Activated T-helper 17 cell treated with anti-CD3 and anti-CD28 coated beads, Interleukin-2, amount 50 U/mL, for 72 hours (primary cell): ENCODE measurements at regions not wholly inside any gene's neighbourhood (a gene's known extent, or its start where the extent isn't known, plus 50 kb on each side); places are given as distances from the start of the nearest gene placed in this dataset.
"Not testable (repeated sequence)": the region's sequence is repeated elsewhere in the genome, so short reads cannot be mapped to it uniquely, and the experiment has no call there.

Experiments used
- ATAC-seq: fragments of 150-1000 bp; cut with Tn5 transposase; replicated peaks from 2 replicates; pipeline ENCODE4 v1.10.0; 2021; ENCODE audit warnings: mild to moderate bottlenecking, moderate library complexity
- H3K27ac Mint-ChIP-seq: one replicate; pipeline ENCODE4 v1.8.0; 2022; ENCODE audit warnings: mixed read lengths
- H3K27me3 Mint-ChIP-seq: one replicate; pipeline ENCODE4 v1.8.0; 2022; ENCODE audit warnings: mixed read lengths
- H3K36me3 Mint-ChIP-seq: one replicate; pipeline ENCODE4 v1.8.0; 2022; ENCODE audit warnings: low read depth, mild to moderate bottlenecking, mixed read lengths
- H3K4me1 Mint-ChIP-seq: one replicate; pipeline ENCODE4 v1.8.0; 2022; ENCODE audit warnings: mixed read lengths
- H3K4me3 Mint-ChIP-seq: one replicate; pipeline ENCODE4 v1.8.0; 2022; ENCODE audit warnings: mild to moderate bottlenecking, mixed read lengths
- H3K9me3 Mint-ChIP-seq: one replicate; pipeline ENCODE4 v1.8.0; 2022; ENCODE audit warnings: mixed read lengths

DNA sequence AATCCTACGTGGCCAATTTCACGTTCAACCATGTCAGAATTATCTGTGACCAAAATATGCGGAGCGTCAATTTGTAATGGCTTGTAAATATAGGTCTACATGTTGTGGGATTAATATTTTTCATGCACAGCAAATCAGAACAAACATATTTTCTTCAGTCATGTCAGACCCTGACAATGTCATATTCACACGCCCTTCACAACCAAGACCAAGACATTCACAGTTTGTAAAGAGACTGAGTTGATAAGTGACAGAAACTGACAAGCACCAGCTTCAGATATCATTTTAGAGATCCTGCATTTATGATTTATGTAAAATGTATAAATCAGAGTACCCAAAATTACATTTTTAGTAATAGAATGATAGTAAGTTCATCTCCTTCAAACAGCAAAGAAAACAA lies 57.3 kb upstream of the NOVA1 start:
- Mint-ChIP-seq H3K9me3 (peaks cover 13% of the 10 kb centered on the region), H3K27me3 (no peaks in the 10 kb centered on the region), H3K4me3 (no peak overlapping the region), H3K36me3 (no peaks in the 10 kb centered on the region), H3K27ac (no peak overlapping the region), H3K4me1 (no peaks in the 10 kb centered on the region)
- no peak for ATAC-seq

DNA sequence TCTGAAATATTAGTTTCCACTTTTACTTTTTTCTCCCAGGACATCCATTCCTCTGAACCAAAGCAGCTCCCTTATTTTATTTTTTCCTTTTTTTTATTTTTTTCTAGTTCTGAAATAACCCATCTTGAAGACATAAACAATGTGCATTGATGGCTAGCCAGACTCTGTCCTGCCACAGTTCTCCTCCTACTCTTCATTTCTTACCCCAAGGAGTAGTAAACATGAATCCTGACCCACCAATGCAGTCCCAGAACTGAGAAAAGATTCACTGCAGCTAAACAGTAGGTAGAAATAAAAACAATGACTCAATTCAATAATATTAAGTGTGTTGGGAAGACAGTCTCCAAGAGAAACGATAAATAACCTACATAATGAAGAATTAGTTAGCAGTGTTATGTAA lies 65.7 kb upstream of the NOVA1 start:
- Mint-ChIP-seq H3K4me3 (no peak overlapping the region), H3K9me3 (peaks cover 28% of the 10 kb centered on the region), H3K4me1 (no peaks in the 10 kb centered on the region), H3K27ac (no peak overlapping the region), H3K36me3 (no peaks in the 10 kb centered on the region), H3K27me3 (no peaks in the 10 kb centered on the region)
- no peak for ATAC-seq

DNA sequence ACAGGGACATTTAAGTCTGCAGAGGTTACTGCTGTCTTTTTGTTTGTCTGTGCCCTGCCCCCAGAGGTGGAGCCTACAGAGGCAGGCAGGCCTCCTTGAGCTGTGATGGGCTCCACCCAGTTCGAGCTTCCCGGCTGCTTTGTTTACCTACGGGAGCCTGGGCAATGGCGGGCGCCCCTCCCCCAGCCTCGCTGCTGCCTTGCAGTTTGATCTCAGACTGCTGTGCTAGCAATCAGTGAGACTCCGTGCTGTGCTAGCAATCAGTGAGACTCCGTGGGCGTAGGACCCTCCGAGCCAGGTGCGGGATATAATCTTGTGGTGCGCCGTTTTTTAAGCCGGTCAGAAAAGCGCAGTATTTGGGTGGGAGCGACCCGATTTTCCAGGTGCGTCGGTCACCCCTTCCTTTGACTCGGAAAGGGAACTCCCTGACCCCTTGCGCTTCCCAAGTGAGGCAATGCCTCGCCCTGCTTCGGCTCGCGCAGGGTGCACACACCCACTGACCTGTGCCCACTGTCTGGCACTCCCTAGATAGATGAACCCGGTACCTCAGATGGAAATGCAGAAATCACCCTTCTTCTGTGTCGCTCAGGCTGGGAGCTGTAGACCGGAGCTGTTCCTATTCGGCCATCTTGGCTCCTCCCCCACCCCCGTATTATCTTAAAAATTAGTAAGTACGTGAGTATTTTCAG lies 81.0 kb upstream of the NOVA1 start:
- not testable (repeated sequence) for H3K9me3 Mint-ChIP-seq, H3K4me3 Mint-ChIP-seq, H3K4me1 Mint-ChIP-seq, H3K27me3 Mint-ChIP-seq, ATAC-seq, H3K36me3 Mint-ChIP-seq, H3K27ac Mint-ChIP-seq

DNA sequence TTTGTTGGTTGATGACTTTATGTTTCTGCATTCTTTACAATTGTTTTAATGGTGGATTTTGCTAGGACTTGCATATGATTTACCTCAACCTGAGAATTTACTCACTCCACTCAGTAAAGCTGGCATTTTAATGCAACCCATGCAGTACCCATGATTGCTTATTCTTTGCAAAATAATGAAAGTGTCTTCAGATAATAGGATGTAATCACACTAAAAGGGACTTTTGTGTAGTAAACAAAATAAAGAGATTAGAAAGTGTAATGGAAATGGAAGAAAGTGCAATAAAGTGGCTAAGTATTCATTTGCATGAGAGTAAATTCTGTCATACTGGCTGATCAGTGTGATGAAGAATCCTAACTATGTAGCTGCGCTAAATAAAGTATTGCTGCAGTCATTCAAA lies 87.6 kb upstream of the NOVA1 start:
- Mint-ChIP-seq H3K4me1 (no peaks in the 10 kb centered on the region), H3K27ac (no peak overlapping the region), H3K27me3 (no peaks in the 10 kb centered on the region), H3K4me3 (no peak overlapping the region), H3K36me3 (no peaks in the 10 kb centered on the region), H3K9me3 (peaks cover 8% of the 10 kb centered on the region)
- no peak for ATAC-seq

DNA sequence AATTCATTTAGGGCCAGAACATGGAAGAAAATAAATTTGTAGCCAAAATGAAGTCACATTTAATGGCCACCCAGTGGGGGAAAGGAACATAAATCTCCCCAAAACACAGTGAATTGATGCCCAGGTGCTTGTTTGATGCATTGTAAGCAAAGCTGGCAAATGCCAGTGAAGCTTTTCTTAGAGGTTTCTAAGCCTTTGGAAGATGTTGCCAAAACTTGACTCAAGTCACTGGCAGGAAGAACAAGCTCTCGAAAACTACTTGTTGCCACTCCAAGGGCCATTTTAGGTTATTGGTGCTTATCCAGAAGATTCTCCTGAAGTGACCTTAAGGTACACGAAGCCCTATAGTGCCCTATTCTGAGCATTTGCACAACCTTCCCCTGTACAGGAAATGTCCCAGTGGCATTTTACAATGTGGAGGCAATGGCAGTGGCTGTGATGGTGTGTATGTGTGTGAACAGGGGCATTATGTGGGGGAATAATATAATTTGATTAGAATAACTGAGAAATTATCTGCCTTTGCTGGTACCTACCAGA lies 89.5 kb upstream of the NOVA1 start:
- H3K4me3 Mint-ChIP-seq = no peak overlapping the region
- no peak overlapping the region for H3K27ac Mint-ChIP-seq
- peaks cover 16% of the 10 kb centered on the region for H3K9me3 Mint-ChIP-seq
- no peak for ATAC-seq
- no peaks in the 10 kb centered on the region for H3K27me3 Mint-ChIP-seq
- H3K36me3 Mint-ChIP-seq = no peaks in the 10 kb centered on the region
- no peaks in the 10 kb centered on the region for H3K4me1 Mint-ChIP-seq

DNA sequence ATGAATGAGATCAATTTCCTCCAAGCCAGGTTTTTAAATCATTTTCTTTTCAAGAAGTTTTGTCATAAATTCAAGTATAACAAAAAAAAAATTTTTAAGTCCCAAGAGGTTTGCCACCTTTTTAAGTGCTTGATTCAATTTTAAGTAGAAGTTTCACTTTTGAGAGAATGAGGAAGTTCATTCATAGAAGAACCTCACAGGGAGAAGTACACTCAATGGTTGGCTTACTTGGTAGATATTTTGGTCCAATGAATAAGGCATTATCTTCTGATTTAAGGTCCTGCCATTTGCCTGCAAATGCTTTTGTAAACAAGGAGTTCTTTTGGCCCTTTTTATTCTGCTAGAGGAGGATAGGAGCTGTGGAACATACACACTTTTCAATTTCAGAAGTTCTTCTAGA lies 96.7 kb upstream of the NOVA1 start:
- Mint-ChIP-seq H3K9me3 (peaks cover 21% of the 10 kb centered on the region), H3K36me3 (no peaks in the 10 kb centered on the region), H3K27me3 (no peaks in the 10 kb centered on the region), H3K4me3 (no peak overlapping the region), H3K4me1 (no peaks in the 10 kb centered on the region), H3K27ac (no peak overlapping the region)
- ATAC-seq = no peak

DNA sequence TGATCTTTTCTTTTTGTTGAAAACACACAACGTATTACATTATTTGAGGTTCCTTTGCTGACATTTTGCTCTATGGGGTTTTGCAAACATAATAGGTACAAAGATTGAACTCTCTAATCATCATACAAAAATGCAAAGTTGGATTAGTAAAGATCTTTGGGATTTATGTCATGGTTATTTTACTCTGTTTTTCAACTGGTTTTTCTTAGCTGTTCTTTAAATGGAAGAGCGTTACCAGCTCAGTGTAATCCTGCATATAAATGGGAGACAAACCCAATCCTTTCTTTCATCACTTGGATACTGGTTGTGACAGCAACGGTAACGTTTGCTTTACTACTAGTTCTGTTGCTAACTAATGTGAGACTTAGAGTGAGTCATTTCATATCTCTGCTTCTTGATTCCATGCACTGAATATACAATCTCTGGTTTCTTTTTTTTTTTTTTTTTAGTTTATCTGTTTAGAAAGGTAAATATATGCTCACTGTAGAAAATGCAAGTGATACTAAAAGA lies 104.9 kb upstream of the NOVA1 start:
- no peak for ATAC-seq
- Mint-ChIP-seq H3K27ac (no peak overlapping the region), H3K27me3 (no peaks in the 10 kb centered on the region), H3K4me1 (no peaks in the 10 kb centered on the region), H3K4me3 (no peak overlapping the region), H3K9me3 (peaks cover 13% of the 10 kb centered on the region), H3K36me3 (no peaks in the 10 kb centered on the region)

DNA sequence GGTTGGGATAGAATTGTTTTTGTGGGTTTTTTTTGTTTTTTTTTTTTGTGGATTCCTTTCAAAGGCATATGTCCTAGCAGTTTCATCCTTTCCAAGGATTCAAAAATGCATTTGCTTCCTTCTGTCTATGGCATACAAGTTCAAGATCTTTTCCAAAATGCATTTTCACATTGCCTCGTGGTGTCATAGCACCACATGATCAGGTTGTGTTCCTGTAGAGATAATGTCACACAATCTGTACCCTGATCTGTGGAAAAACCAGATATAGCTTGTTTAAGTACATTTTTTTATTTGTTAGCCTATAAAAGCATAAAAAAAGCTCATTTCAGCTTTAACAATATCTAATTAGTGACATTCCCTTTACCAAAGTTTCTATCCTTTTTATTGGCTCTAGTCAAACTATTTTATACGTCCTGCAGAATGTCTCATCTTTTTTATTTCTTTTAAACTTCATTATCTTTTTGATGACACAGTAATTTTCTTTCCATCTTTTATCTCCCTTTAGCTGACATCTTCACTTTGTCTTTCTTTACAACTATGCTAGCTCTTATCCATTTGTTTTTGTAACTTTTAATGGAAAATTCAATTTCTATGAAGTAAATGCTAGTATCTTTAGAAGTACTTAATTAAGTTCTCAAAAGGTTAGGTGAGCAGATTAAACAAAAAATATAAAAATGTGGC lies 106.0 kb upstream of the NOVA1 start:
- Mint-ChIP-seq H3K9me3 (peaks cover 13% of the 10 kb centered on the region), H3K27me3 (no peaks in the 10 kb centered on the region), H3K4me3 (no peak overlapping the region), H3K4me1 (no peaks in the 10 kb centered on the region), H3K36me3 (no peaks in the 10 kb centered on the region), H3K27ac (no peak overlapping the region)
- ATAC-seq = no peak

DNA sequence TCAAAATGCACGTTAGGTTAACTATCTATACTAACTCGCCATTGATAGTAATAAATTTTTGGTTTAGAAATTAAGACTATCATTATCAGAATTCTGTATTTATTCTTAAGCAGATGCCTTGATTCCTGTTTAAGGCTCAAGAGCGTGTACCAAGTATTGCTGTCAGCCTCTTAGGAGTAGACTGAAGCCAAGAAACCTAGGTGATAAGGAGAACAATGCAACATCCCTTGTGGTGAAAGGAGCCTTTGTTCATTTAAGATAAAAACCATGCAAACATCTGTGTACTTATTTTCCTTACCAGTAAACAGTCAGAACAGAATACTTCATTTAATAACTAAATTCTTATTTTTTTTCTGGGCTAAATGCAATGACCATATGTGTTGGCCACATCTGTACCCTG lies 109.4 kb upstream of the NOVA1 start:
- H3K36me3 Mint-ChIP-seq = no peaks in the 10 kb centered on the region
- H3K27me3 Mint-ChIP-seq = no peaks in the 10 kb centered on the region
- H3K4me3 Mint-ChIP-seq = no peak overlapping the region
- ATAC-seq = no peak
- H3K27ac Mint-ChIP-seq = no peak overlapping the region
- peaks cover 22% of the 10 kb centered on the region for H3K9me3 Mint-ChIP-seq
- no peaks in the 10 kb centered on the region for H3K4me1 Mint-ChIP-seq

DNA sequence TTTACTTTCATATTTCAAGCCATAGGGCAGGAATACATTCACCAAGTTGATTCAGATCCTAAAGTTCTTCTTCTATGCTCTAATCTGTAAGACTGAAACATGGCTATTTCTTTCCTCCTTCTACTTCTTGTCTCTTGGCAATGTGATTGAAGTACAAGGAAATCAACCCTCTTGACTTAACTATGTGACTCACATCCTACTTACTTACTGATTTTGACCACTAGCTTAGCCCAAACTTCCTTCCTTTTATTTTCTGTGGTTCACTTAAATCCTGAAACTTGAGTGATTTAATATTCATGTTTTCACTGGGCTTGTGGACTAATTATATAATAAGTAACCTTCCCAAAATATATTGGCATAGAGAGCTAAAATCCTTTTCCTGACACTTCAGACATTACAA lies 111.2 kb upstream of the NOVA1 start:
- Mint-ChIP-seq H3K4me1 (no peaks in the 10 kb centered on the region), H3K9me3 (peaks cover 19% of the 10 kb centered on the region), H3K27ac (no peak overlapping the region), H3K27me3 (no peaks in the 10 kb centered on the region), H3K36me3 (no peaks in the 10 kb centered on the region), H3K4me3 (no peak overlapping the region)
- no peak for ATAC-seq

DNA sequence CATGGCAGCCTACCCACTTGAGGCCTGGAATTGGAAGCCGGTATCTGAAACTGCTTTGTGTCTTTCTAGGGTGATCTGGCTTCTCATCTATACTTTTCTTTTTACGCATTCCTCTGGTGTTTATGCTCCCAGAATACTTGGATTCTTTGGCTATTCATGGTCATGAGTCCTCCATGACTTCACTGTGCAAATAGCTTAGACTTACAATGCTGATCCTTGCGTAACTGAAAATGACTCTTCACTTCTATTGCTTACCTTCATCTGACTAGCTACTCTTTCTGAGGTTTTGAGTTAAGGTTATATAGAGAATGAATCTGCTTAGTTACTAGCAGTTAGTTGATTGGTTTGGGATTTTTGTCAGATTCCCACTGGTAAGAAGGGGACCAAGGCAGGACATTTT lies 121.7 kb upstream of the NOVA1 start:
- H3K36me3 Mint-ChIP-seq = no peaks in the 10 kb centered on the region
- H3K4me3 Mint-ChIP-seq = no peak overlapping the region
- no peaks in the 10 kb centered on the region for H3K4me1 Mint-ChIP-seq
- no peak overlapping the region for H3K27ac Mint-ChIP-seq
- no peak for ATAC-seq
- H3K27me3 Mint-ChIP-seq = no peaks in the 10 kb centered on the region
- peaks cover 24% of the 10 kb centered on the region for H3K9me3 Mint-ChIP-seq

DNA sequence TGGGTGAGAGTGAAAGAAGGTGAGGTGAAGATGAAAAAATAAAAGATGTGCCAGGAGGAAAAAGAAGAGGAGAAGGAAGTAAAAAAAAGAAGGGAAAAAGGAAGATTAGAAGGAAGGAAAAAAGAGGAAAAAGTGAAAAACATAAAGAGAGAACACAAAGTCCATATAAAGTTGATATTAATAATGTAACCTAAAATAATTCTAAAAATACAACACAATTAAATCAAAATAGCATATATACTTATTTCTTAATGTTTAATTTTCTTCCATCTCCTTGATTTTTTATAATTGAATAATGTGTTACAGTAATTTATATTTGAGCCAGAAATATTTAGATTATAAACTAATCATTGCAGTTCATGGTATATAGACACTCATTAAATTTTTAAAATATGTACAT lies 124.4 kb upstream of the NOVA1 start:
- Mint-ChIP-seq H3K4me1 (no peaks in the 10 kb centered on the region), H3K27ac (no peak overlapping the region), H3K36me3 (no peaks in the 10 kb centered on the region), H3K4me3 (no peak overlapping the region), H3K27me3 (no peaks in the 10 kb centered on the region), H3K9me3 (peaks cover 26% of the 10 kb centered on the region)
- ATAC-seq = no peak

DNA sequence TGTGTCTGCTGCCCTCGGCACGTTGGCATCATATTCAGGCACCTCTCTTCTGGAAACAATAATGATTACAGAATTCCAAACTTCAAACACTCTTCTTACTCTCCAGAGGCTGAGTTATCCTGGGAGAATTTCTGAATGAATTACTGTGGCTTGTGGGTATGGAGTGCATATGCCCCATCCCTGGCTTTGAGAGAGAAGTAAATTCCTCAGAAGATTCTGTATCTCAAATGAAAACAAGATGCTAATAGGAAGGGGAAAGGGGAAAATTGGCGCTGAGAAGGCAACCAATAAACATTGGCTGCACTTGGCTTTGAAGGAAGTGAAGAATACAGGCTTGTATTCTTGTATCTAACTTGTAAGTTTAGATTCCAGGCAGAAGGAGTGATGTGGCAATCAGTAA lies 132.0 kb upstream of the NOVA1 start:
- peaks cover 18% of the 10 kb centered on the region for H3K9me3 Mint-ChIP-seq
- H3K27me3 Mint-ChIP-seq = no peaks in the 10 kb centered on the region
- H3K4me3 Mint-ChIP-seq = no peak overlapping the region
- no peak overlapping the region for H3K27ac Mint-ChIP-seq
- no peaks in the 10 kb centered on the region for H3K36me3 Mint-ChIP-seq
- H3K4me1 Mint-ChIP-seq = no peaks in the 10 kb centered on the region
- ATAC-seq = no peak

DNA sequence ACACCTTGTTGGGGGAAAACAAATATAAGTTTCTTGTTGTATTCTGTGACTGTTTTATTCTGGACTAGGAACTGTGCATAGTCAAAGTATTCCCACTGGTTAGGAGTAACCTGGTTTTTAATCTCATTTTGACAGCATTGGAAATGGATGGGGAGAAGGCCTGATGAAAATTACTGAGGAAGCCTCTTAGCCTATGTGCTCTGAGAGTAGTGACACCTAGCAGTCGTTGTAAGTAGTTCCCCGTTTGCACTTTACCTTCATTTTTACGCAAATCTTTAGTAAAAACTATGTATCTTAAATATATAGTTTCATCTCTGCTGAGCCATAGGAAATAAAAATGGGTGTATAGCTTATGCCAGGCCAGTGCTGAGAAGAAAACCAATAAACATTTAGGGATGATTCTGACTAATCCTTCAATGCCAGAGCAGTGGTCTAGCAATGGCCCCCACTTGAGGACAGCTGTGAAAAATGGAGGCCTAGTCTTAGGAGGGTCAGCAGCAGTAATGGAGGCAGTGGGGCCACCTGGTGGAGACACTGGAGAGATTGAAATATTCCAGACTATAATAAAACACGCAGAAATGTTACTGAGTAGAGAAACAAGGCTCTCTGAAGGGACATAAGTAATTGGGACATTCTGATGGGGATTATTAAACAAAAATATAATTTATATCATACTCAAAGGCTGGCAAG lies 133.2 kb upstream of the NOVA1 start:
- H3K4me3 Mint-ChIP-seq = no peak overlapping the region
- no peak overlapping the region for H3K27ac Mint-ChIP-seq
- no peaks in the 10 kb centered on the region for H3K36me3 Mint-ChIP-seq
- no peaks in the 10 kb centered on the region for H3K27me3 Mint-ChIP-seq
- peaks cover 23% of the 10 kb centered on the region for H3K9me3 Mint-ChIP-seq
- ATAC-seq = no peak
- no peaks in the 10 kb centered on the region for H3K4me1 Mint-ChIP-seq

DNA sequence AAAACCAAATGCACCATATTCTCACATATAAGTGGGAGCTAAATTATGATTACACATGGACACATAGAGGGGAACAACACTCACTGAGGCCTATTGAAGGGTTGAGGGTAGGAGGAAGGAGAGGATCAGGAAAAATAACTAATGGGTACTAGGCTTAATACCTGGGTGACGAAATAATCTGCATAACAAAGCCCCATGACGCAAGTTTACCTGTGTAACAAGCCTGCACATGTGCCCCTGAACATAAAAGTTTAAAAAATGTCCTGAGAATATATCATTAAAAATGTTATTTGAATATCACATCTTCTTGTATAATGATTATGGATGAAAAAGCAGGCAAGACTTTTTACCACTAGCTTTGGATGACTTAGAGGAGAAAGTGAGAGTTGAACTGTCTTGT lies 138.0 kb upstream of the NOVA1 start:
- Mint-ChIP-seq H3K4me3 (no peak overlapping the region), H3K27ac (no peak overlapping the region), H3K27me3 (no peaks in the 10 kb centered on the region), H3K4me1 (no peaks in the 10 kb centered on the region), H3K9me3 (peaks cover 11% of the 10 kb centered on the region), H3K36me3 (no peaks in the 10 kb centered on the region)
- no peak for ATAC-seq
